Iris pigment epithelial cell (primary cell): ENCODE measurements at regions not wholly inside any gene's neighbourhood (a gene's known extent, or its start where the extent isn't known, plus 50 kb on each side); places are given as distances from the start of the nearest gene placed in this dataset.
"Not testable (repeated sequence)": the region's sequence is repeated elsewhere in the genome, so short reads cannot be mapped to it uniquely, and the experiment has no call there.

ENCODE experiments used
- DNase-seq: peaks from one replicate; pipeline ENCODE4 v3.0.0-alpha.2; 2011; ENCODE audit warnings: low read depth

DNA sequence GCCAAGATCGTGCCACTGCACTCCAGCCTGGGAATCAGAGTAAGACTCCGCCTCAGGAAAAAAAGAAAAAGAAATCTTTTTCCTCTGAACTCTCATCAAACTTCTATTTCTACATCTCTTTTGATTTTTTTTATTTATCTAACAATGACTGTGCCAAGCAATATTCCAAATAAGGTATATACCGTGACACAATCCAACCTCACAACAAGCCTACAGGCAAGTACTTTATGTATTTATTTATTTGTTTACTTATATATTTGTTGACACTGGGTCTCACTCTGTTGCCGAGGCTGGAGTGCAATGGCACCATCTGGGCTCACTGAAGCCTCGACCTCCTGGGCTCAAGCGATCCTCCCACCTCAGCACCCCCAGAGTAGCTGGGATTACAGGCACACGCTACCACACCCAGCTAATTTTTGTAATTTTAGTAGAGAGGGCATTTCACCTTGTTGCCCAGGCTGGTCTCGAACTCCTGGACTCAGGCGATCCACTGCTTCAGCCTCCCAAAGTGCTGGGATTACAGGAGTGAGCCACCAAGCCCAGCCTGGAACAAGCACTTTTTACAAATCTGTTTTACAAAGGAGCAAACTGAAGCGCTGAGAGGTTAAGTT is 94.9 kb upstream of the CHD2 start:
- no peak for DNase-seq

DNA sequence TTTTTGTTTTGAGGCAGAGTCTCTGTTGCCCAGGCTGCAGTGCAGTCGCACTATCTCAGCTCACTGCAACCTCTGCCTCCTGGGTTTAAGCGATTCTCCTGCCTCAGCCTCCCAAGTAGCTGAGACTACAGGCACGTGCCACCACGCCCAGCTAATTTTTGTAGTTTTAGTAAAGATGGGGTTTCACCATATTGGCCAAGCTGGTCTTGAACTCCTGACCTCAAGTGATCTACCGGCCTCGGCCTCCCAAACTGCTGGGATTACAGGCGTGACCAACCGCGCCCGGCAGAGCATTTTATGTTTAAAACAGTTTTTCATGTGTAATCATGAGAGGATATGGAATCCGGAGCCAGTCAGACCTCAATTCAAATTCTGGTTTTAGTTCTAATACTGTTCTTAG is 94.0 kb upstream of the CHD2 start:
- DNase-seq, result not testable (repeated sequence)

DNA sequence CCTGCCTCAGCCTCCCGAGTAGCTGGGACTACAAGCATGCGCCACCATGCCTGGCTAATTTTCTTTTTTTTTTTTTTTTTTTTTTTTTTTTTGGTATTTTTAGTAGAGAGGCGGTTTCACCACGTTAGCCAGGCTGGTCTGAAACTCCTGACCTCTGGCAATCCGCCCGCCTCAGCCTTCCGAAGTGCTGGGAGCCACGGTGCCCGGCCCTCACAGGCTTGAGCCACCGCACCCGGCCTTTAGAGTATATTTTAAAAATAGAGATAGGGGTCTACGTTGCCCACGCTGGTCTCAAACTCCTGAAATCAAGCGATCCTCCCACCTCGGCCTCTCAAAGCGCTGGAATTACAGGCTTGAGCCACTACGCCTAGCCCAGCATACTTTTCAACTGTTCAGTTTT is 93.4 kb upstream of the CHD2 start:
- no peak for DNase-seq

DNA sequence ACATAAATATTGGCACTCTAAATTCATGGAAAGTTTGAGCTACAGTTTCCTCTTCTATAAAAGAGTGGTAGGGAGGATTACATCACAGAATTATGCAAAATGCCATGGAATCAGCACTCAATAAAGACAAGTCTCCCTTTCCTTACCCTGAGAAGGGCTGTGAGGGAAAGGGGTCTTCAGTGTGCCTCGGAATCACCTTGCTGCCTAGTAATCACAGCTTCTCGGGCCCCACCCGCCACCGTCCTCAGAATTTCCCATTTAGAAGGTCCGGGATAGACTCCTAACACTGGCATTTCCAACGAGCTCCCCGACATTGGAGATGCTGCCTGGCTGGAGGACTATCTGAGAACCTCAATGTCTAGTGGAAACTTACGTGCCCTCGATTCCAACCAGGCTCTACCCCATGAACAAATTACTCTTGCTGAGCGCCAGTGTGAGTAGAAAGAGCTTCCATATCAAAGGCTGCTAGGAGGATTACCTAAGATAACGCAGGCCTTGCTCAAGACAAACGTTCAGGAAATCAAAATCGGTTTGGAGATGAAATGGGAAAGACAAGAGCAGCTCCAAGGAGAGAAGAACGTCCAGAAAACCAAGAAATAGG is 92.1 kb upstream of the CHD2 start:
- DNase-seq, result peak; percentile 51

DNA sequence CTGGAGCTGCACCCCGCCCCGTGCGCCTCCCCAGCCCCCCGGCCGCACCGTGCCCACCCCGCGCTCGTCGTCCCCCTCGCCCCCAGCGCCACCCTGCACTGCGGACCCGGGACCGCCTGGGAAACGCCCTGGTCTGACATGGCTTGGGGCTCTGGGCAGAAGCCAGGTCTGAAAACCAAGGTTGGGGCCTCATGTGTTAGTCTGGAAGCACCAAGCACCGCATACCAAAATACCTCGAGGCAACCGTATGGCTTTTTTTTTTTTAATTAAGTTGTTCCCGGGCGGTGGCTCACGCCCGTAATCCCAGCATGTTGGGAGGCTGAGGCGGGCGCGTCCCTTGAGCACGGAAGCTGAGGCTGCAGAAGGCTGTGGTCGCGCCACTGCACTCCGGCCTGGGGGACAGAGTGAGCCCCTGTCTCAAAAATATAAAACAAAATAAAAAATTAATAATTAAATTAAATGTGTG is 91.5 kb upstream of the CHD2 start:
- DNase-seq, result peak; percentile 79

DNA sequence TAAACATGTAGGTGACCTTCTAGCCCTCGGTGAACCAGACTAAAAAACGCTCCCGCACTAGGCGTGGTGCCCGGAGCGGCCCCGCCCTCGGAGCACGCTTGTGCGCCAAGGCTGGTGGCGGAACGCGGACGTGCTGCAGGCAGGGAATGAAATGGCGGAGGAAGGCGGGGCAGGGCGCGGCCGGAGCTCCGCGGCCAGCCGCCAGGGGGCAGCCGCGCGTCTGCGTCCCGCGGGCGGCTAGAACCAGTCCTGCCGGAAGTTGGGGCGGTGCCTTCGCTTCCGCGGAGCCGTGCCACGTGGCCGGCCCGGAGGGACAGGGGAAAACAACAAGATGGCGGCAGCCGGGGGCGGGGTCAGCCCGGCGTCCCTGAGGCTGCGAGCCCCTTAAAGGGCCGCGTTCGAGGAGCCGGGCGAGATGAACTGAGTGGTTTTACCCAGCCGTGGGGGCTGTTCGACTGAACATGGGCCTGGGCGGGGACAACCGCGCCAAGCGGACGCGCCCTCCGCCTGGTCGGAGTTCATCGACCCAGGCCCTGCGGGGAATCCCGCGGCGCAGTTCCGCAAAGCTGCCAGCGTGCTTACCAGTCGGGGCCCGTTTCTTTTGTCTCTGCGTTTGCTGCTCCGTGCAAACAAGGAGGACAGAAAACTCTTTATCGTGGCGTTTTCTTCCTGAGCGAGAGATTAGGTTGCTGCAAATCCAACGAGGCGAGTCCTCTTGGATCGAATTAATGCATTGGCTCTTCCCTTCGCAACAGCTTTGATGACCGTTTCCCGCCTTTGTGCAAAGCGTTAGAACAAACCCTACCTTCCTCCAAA is 90.9 kb upstream of the CHD2 start:
- peak; percentile 95 for DNase-seq

DNA sequence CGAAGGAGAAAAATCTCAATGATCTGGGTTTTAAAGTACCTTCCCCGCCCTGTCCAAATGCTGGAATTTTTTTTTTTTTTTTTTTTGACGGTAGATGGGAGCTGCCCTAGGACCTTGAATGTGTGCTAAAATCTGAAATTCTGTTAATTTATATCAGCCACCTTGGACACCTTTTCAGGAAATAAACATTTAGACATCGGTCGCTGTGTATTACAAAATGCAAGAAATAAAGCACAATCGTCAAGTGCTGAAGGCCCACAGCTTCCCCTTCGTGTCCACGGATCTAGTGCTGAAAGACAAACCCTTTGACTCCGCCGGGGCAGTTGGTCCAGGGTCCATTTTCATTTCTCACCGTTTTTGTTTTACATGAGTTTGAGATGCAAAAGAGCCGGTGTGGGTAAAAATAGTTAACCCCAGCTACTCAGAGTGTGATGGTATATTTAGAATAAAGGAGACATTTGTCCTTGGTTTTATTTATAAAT is 90.2 kb upstream of the CHD2 start:
- DNase-seq, result peak; percentile 65

DNA sequence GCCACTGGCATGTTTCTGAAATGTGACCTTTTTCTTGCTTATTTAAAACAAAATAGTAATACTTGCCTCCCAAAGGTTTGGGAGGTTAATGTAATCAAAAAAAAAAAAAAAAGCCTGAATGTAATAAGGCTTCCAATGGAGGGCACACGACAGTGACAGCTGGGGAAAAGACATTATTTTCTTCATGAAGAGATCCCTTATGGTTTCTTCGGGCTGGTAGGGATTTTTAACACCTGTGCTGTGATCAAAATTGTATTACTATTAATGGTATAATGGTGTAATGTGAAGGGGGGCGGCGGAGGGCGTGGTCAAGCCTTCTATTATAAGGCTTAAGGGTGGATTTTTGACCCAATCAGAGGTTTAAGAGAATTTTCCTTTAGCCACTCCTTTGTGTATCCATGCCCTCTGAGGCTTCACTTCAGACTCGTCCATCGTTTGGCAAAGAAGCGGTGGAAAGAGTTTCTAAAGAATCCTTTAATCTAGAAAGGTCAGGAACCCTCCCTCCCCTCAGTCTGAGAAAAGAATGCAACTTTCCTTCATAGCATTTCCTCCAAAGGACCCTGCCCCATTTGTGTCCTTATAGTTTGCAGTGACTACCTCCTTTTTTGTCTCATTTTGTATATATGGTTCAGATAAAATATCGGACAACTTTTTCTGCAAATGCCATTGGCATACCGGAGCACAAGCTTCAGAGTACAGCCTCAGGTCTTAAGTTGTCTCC is 89.5 kb upstream of the CHD2 start:
- peak; percentile 82 for DNase-seq

DNA sequence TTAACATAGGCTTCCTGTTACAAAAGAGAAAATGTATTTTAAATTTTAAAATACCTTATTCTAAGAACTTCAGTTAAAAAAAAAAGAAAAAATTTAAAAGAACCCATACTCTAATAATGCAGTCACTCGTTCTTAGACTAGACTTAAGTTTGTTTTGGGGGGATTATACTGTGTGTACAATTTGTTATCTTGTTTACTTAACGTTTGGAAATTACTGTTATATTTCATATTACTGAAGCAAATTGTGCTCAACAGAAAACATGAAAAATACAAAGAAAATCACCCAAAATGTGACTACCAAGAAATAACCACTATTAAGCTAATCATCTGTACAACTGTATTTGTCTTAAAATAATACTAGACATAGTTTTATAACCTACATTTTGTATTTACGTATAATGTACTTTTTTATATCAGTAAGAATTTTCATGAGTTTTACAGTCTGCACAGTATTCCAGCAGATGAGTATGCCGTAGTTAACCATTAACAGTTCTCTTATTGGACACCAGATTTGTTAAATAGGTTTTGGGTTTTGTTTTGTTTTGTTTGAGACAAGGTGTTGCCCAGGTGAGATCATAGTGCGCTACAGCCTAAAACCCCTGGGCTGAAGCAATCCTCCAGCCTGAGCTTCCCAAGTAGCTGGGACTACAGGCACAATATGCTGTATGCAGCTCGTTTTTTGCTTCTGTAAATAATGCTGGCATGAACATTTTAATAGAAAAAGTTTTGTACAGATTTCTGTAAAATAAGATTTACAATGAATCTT is 88.8 kb upstream of the CHD2 start:
- no peak for DNase-seq

DNA sequence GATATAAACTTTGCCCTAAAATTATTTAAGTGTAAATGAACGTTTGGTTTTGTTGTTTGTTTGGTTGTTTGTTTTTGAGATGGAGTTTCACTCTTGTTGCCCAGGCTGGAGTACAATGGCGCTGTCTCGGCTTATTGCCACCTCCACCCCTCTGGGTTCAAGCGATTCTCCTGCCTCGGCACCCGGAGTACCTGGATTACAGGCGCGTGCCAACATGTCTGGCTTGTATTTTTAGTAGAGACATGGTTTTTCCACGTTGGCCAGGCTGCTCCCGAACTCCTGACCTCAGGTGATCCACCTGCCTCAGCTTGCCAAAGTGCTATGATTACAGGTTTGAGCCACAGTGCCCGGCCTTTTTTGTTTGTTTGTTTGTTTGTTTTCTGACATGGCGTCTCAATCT is 87.9 kb upstream of the CHD2 start:
- no peak for DNase-seq

DNA sequence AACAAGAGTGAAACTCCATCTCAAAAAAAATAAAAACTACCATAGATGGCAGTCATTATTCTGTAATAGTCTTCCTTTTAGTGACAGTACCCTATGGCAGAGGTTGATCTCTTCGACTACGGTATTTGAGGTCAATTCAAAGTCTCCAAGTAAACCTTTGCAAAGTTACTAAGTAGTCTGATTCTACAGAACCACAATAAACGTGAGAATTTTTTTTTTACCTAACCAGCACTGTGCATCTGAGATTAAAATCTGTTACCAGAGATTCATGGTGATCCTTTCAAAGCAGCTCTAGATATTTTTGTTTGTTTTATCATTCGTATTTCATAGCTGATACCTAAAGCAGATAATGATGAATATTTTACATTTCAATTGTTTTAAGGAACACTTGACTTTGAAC is 86.6 kb upstream of the CHD2 start:
- no peak for DNase-seq

DNA sequence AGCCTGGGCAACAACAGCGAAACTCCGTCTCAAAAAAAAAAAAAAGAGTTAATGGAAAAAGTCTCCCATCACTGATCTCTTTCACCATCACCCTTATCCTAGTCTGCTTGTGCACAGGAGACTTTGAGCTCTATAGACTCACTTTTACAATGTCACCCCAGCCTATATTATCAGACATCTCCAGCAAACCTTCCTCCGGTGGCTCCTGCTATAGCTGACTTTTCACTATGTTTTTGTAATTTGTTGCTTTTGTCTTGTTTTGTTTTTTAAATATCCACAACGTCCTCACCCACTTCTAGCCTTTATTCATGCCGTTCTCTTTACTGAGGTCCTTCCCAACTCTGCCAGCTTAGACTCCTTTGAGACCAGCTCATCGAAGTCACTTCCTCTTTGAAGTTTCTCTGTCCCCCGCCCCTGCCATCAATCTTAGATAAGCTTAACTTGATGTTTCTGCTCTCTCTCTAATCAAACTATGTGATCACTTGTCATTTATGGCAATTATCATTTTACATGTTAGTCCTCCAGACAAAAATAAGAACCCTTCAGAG is 82.7 kb upstream of the CHD2 start:
- DNase-seq, result no peak

DNA sequence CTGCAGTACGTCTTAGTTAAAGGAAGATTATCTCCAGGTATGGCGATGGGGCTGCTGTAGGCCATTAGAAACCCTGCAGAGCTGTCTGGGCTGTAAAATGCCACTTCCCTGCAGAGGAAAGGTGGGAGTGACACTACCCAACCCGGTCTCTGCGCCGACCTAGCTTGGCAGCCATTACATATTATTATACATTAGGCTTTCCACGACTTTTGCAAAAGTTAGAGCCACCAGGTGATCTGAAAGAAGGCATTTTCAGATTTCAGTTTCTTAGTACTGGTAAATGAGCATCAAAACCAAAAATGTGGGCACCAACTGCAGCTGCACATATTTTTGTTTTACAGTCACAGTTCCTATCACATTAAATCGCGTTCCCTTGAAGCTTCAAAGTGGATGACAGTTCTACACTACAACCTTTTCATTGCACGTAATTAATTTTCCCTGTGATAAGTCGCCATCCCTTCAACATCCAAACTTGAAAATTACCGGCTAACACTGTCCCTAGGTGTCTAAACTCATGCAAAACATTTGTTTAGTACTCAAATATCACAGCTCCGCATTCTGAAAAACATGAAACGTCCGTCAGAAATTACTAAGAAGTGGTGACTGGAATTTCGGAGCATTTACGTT is 81.4 kb upstream of the CHD2 start:
- DNase-seq, result no peak

DNA sequence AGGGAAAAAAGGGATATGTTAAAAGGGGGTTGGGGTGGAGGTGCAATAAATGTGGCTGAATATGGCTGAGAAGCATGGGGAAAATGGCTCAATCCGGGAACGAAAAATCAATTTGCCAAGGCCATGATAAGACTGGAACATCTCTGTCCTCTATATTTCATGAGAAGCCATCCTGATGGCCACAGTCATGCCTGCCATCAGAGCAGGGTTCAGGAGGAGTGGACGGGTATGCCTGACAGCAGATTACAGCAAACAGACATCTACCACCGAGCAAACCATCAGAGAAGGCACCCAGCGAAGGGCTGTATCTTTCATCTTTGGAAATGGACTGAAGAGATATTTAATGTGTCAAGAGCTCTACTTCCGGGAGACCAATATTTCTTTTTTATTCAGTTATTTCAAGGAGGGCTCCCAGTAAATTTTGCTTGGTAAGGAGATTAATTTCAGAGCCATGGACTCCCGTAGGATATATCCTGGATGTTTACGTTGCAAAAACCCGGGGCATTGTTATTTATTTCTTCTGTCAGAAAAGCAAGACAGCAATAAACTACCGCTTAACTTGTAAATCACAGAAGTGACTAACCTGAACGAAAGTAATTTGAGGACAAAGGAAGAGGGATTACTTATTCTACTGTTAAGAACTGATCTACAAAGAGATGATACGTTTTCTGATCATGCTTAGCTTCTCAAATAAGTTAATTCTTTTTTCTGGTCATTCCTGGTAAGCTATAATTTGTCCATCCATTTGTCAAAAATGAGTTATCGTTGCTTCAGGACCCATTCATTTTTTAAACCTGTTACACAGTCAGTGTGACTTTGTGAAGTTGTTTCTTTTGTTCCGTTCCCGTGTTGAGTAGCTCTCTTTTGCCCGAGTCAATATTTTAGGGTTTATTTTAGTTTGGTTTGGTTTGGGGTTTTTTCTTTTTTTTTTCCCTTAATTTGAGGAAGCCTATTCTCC is 80.6 kb upstream of the CHD2 start:
- no peak for DNase-seq

DNA sequence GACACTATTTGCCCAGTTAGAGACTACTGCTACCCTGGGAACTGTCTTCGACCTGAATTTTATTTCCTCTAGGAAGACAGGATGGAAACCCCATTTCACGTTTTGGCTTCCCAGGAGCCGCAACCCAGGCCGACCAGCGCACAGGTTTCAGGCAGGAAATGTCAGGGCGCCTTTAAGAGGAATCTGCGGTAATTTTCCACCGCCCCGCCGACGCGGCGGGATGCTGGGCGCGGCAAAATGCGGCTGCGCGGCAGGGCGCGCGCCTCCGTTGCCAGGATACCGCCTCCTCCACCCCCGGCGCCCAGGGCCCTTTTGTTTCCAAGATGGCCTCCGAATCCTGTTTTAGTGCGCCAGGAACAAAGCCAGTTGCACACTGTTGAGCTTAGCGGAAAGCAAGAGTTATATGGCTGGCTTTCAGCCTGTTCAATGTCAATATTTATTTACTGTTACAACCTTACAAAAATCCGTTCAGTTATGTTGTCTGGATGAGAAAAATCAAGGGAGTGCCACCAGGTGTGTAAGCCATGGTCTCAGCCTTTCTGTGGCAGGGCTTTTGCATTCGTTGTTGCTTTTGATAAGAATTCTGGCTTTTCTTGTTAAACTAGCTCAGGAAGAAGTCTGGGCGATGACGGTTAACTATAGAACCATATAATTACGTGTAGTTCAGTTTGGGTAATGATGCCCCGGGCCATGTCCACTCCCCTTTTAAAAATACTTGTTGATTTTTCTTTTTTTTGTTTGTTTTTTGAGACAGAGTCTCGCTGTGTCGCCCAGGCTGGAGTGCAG is 79.7 kb upstream of the CHD2 start:
- DNase-seq, result peak; percentile 92

DNA sequence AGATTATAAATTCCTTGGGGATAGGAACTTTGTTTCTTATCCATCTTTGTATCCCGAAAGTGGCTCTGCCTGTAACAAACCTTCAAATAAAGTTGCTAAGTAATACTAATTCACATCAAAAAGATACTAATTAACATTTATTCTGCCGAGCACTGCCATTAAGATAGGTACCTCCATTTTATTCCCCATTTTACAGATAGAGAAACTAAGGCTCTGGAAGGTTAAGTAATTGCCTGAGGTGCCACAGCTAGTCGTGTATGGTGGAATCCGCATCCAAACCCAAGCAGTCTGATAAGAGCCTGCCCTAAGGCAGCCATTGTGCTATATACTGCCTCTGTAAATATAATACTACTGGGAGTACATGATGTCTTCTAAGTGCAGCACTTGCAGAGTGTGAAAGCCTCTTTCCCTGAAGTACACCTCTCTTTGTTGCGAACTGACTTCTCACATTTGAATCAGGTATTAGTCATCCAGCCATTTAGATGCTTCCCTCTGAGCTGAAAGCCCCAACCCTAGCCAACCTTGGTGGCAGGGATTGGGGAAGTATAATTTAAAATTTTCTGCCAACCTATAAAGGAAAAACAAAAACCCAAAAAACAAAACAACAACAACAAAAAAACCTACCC is 78.5 kb upstream of the CHD2 start:
- DNase-seq, result peak; percentile 24

DNA sequence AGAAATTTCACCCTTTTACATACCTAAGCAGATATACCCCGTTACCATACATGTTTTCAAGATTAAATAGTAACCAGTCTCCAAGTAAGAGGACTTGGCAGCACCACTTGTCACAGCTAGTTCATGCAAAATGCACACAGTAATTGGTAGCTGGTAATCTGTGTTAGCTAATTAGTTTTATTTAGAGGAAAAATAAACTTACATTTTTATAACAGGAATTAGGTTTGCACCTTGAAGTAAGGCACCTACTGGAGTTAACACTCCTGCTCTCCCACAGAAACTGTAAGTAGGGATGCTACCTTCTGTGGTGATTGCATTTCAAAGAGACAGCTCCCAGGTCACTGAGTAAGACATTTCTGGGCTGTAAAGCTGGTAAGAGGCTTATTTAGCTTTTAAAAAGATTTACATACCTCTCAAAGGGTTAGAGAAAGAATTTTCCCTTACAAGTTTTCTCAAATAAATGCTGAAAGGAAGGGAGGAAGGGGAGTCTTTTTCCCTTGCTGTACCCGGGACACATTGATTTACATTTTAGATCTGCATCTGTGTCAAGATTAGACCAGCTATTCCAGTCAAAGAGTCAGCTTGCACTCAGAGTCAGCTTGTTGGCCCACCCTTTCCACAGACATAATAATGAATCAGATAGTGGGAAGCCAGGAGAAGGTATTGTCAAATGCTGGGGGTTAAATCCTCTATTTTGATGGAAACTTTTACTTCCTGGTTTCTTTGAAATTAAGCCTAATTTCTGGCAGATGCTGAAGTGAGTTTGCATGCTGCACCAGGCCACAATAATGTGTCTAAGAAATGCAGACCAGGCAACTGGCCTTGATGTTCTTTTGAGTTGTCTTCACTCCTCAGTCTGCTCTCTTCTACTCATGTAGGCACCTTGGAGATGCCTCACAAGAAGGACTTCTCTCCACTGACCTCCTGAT is 77.6 kb upstream of the CHD2 start:
- DNase-seq, result no peak
